ENCODE measurements at regions not wholly inside any gene's neighbourhood (a gene's known extent, or its start where the extent isn't known, plus 50 kb on each side); places are given as distances from the start of the nearest gene placed in this dataset.
A peak's percentile ranks its signal among the peaks of the same experiment; 100 is the strongest.
"Not testable (repeated sequence)": the region's sequence is repeated elsewhere in the genome, so short reads cannot be mapped to it uniquely, and the experiment has no call there.

GRCh38 chr2:201568217-201568820, 75.0 kb downstream of the TMEM237 start:
- Histone ChIP-seq H3K4me3 (ENCODE audit: low read depth, low read length) (no peak overlapping the region), H3K36me3 (ENCODE audit: insufficient read depth, low read length) (no peaks in the 10 kb centered on the region), H3K27ac (ENCODE audit: low read depth, low read length) (no peak overlapping the region), H3K4me1 (ENCODE audit: control insufficient read depth, insufficient read depth, low read length, unreplicated experiment) (no peaks in the 10 kb centered on the region), H2AFZ (ENCODE audit: low read length, unreplicated experiment) (no peak overlapping the region), H3K27me3 (ENCODE audit: insufficient read depth, low read length) (no peaks in the 10 kb centered on the region), H3K79me2 (ENCODE audit: control insufficient read depth, insufficient read depth, low read length, unreplicated experiment) (no peaks in the 10 kb centered on the region)

DNA sequence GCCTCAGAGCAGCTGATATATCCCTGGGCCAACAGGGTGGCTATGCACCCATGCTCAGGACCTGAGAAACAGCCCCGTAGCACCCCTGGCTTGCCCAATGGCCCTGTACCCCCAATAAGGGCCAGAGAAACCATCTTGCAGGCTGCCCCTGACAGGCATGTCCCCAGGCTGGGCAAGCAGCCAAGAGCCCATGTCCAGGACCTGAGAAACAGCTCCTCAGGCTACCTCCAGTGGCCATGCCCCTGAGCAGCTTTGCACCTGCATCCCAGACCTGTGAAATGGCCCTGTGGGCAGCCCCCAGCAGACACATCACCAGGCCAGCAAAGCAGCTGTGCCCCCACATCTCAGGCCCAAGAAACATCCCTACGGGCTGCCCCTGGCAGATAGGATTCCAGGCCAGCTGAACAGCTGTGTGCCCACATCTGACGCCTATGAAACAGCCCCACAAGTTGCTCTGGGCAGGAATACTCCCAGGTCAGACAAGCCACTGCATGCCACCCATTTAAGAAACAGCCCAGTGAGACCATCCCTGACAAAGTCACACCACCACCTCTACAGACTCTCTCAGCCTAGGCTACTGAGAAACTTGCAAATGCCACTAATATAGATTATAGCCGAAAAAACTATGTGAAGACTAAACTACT, 84.1 kb downstream of the TMEM237 start:
- H2AFZ ChIP-seq (ENCODE audit: low read length, unreplicated experiment) = no peak overlapping the region
- no peaks in the 10 kb centered on the region for H3K36me3 ChIP-seq (ENCODE audit: insufficient read depth, low read length)
- no peaks in the 10 kb centered on the region for H3K79me2 ChIP-seq (ENCODE audit: control insufficient read depth, insufficient read depth, low read length, unreplicated experiment)
- no peaks in the 10 kb centered on the region for H3K27me3 ChIP-seq (ENCODE audit: insufficient read depth, low read length)
- H3K27ac ChIP-seq (ENCODE audit: low read depth, low read length) = no peak overlapping the region
- H3K4me1 ChIP-seq (ENCODE audit: control insufficient read depth, insufficient read depth, low read length, unreplicated experiment) = no peaks in the 10 kb centered on the region
- H3K4me3 ChIP-seq (ENCODE audit: low read depth, low read length) = no peak overlapping the region

DNA sequence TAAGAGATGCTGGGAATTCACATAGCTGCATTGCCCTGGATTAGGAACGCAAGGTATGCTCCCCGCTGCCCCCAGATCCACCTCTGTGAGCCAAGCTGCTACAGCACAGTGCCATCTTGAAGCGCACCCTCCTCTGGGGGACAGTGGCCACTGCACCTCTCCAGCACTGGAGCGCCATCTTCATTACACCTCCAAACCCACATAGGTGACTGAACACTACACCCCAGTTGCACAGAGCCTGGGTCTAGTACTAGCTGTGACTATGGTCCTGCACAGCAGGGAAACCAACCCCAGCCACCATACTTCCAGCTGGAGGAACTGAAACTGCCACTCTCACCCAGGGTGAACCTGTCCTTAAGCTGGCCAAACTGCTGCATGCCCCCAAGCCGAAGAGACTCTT, 84.6 kb downstream of the TMEM237 start:
- H3K4me1 ChIP-seq (ENCODE audit: control insufficient read depth, insufficient read depth, low read length, unreplicated experiment) = no peaks in the 10 kb centered on the region
- no peaks in the 10 kb centered on the region for H3K79me2 ChIP-seq (ENCODE audit: control insufficient read depth, insufficient read depth, low read length, unreplicated experiment)
- no peaks in the 10 kb centered on the region for H3K27me3 ChIP-seq (ENCODE audit: insufficient read depth, low read length)
- no peak overlapping the region for H3K4me3 ChIP-seq (ENCODE audit: low read depth, low read length)
- no peaks in the 10 kb centered on the region for H3K36me3 ChIP-seq (ENCODE audit: insufficient read depth, low read length)
- H2AFZ ChIP-seq (ENCODE audit: low read length, unreplicated experiment) = no peak overlapping the region
- H3K27ac ChIP-seq (ENCODE audit: low read depth, low read length) = no peak overlapping the region

- Histone ChIP-seq H3K36me3 (ENCODE audit: insufficient read depth, low read length) (no peaks in the 10 kb centered on the region), H3K4me3 (ENCODE audit: low read depth, low read length) (no peak overlapping the region), H3K4me1 (ENCODE audit: control insufficient read depth, insufficient read depth, low read length, unreplicated experiment) (no peaks in the 10 kb centered on the region), H3K79me2 (ENCODE audit: control insufficient read depth, insufficient read depth, low read length, unreplicated experiment) (no peaks in the 10 kb centered on the region), H3K27ac (ENCODE audit: low read depth, low read length) (no peak overlapping the region), H2AFZ (ENCODE audit: low read length, unreplicated experiment) (no peak overlapping the region), H3K27me3 (ENCODE audit: insufficient read depth, low read length) (no peaks in the 10 kb centered on the region)
Measured at GRCh38 chr2:201558232-201558631, 85.1 kb downstream of the TMEM237 start.

DNA sequence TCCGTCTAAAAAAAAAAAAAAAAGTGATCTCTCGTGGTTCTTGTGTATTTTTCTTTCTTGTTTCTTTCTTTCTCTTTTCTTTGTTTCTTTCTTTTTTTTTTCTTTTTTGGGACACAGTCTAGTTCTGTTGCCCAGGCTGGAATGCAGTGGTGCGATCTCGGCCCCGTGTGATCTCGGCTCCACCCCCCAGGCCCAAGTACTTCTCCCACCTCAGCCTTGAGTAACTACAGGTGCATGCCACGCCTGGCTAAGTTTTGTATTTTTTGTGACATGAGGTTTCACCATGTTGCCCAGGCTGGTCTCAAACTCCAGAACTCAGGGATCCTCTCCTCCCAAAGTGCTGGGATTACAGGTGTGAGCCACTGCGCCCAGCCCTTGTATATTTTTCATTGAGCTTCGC, 91.4 kb downstream of the TMEM237 start:
- H3K36me3 ChIP-seq (ENCODE audit: insufficient read depth, low read length) = no peaks in the 10 kb centered on the region
- no peaks in the 10 kb centered on the region for H3K27me3 ChIP-seq (ENCODE audit: insufficient read depth, low read length)
- H2AFZ ChIP-seq (ENCODE audit: low read length, unreplicated experiment) = no peak overlapping the region
- peaks cover 2% of the 10 kb centered on the region for H3K4me1 ChIP-seq (ENCODE audit: control insufficient read depth, insufficient read depth, low read length, unreplicated experiment)
- no peak overlapping the region for H3K27ac ChIP-seq (ENCODE audit: low read depth, low read length)
- H3K4me3 ChIP-seq (ENCODE audit: low read depth, low read length) = no peak overlapping the region
- no peaks in the 10 kb centered on the region for H3K79me2 ChIP-seq (ENCODE audit: control insufficient read depth, insufficient read depth, low read length, unreplicated experiment)

DNA sequence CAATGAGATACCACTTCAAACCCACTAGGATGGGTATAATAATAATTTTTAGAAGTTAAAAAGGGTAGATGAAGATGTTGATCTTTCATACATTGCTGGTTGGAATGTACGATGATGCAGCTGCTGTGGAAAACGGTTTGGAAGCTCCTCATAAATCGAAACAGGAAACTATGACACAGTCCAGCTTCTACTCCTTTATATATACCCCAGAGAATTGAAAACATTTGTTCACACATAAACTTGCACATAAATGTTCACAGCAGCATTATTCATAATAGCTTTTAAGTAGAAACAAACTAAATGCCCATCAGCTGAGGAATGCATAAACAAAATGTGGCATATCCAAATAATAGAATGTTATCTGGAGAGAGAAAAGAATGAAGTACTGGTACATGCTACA, 95.0 kb downstream of the STRADB start:
- peak overlapping the region; percentile 61 for H3K4me3 ChIP-seq (ENCODE audit: low read depth, low read length)
- no peaks in the 10 kb centered on the region for H3K36me3 ChIP-seq (ENCODE audit: insufficient read depth, low read length)
- H2AFZ ChIP-seq (ENCODE audit: low read length, unreplicated experiment) = peak overlapping the region; percentile 82
- H3K4me1 ChIP-seq (ENCODE audit: control insufficient read depth, insufficient read depth, low read length, unreplicated experiment) = peaks cover 5% of the 10 kb centered on the region
- peak overlapping the region; percentile 27 for H3K27ac ChIP-seq (ENCODE audit: low read depth, low read length)
- no peaks in the 10 kb centered on the region for H3K27me3 ChIP-seq (ENCODE audit: insufficient read depth, low read length)
- no peaks in the 10 kb centered on the region for H3K79me2 ChIP-seq (ENCODE audit: control insufficient read depth, insufficient read depth, low read length, unreplicated experiment)

- peaks cover 5% of the 10 kb centered on the region for H3K4me1 ChIP-seq (ENCODE audit: control insufficient read depth, insufficient read depth, low read length, unreplicated experiment)
- H2AFZ ChIP-seq (ENCODE audit: low read length, unreplicated experiment) = no peak overlapping the region
- H3K36me3 ChIP-seq (ENCODE audit: insufficient read depth, low read length) = no peaks in the 10 kb centered on the region
- no peak overlapping the region for H3K27ac ChIP-seq (ENCODE audit: low read depth, low read length)
- no peak overlapping the region for H3K4me3 ChIP-seq (ENCODE audit: low read depth, low read length)
- H3K27me3 ChIP-seq (ENCODE audit: insufficient read depth, low read length) = no peaks in the 10 kb centered on the region
- H3K79me2 ChIP-seq (ENCODE audit: control insufficient read depth, insufficient read depth, low read length, unreplicated experiment) = no peaks in the 10 kb centered on the region
Measured at GRCh38 chr2:201542291-201542690, 90.8 kb downstream of the STRADB start.

GRCh38 chr2:201539271-201539670, 87.7 kb downstream of the STRADB start:
- H3K36me3 ChIP-seq (ENCODE audit: insufficient read depth, low read length); H3K27me3 ChIP-seq (ENCODE audit: insufficient read depth, low read length); H3K4me3 ChIP-seq (ENCODE audit: low read depth, low read length); H3K4me1 ChIP-seq (ENCODE audit: control insufficient read depth, insufficient read depth, low read length, unreplicated experiment); H2AFZ ChIP-seq (ENCODE audit: low read length, unreplicated experiment); H3K79me2 ChIP-seq (ENCODE audit: control insufficient read depth, insufficient read depth, low read length, unreplicated experiment); H3K27ac ChIP-seq (ENCODE audit: low read depth, low read length): not testable (repeated sequence)

- H3K27ac ChIP-seq (ENCODE audit: low read depth, low read length) = no peak overlapping the region
- H3K4me3 ChIP-seq (ENCODE audit: low read depth, low read length) = no peak overlapping the region
- H3K27me3 ChIP-seq (ENCODE audit: insufficient read depth, low read length) = no peaks in the 10 kb centered on the region
- peaks cover 8% of the 10 kb centered on the region for H3K4me1 ChIP-seq (ENCODE audit: control insufficient read depth, insufficient read depth, low read length, unreplicated experiment)
- H2AFZ ChIP-seq (ENCODE audit: low read length, unreplicated experiment) = no peak overlapping the region
- H3K36me3 ChIP-seq (ENCODE audit: insufficient read depth, low read length) = no peaks in the 10 kb centered on the region
- no peaks in the 10 kb centered on the region for H3K79me2 ChIP-seq (ENCODE audit: control insufficient read depth, insufficient read depth, low read length, unreplicated experiment)
Measured at GRCh38 chr2:201538025-201538424, 86.5 kb downstream of the STRADB start.

DNA sequence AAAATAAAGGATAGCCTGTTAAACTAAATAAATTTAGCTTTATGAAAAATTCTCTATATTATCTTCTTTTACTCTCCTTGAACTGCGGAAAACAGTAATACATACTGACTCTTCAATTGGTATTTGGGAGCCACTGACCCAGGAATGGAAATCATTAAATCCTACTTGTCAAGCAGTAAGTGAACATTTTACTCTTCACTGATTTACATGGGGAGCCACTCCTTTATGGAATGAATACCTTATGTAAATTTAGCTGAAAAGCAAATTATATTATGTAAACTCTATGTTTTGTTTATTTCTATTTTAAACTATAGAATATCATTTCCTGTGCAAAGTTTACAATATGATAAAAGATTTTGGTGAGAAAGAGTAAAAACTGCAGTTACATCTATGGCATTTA, 85.2 kb downstream of the STRADB start:
- H3K36me3 ChIP-seq (ENCODE audit: insufficient read depth, low read length) = no peaks in the 10 kb centered on the region
- no peak overlapping the region for H2AFZ ChIP-seq (ENCODE audit: low read length, unreplicated experiment)
- peaks cover 20% of the 10 kb centered on the region for H3K4me1 ChIP-seq (ENCODE audit: control insufficient read depth, insufficient read depth, low read length, unreplicated experiment)
- no peak overlapping the region for H3K27ac ChIP-seq (ENCODE audit: low read depth, low read length)
- H3K4me3 ChIP-seq (ENCODE audit: low read depth, low read length) = no peak overlapping the region
- H3K79me2 ChIP-seq (ENCODE audit: control insufficient read depth, insufficient read depth, low read length, unreplicated experiment) = no peaks in the 10 kb centered on the region
- no peaks in the 10 kb centered on the region for H3K27me3 ChIP-seq (ENCODE audit: insufficient read depth, low read length)

DNA sequence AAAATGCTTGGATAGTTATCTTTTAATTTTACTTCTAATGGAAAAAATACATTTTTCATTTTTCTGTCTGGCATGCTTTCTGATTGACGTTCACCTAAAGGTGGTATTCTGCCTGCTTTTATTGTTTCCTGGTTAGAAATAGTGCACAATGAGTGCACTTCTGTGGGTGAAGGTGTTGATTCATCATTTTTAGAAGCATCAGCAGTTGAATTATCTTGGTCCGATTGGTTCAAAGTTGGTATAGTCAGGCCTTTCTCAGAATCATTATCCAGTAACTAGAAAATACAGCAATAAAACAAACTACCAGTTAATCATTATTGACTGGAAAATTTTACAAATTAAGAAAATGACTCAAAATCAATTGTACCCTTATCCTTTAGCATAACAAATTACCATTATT, 84.5 kb downstream of the STRADB start:
- no peak overlapping the region for H3K4me3 ChIP-seq (ENCODE audit: low read depth, low read length)
- H3K36me3 ChIP-seq (ENCODE audit: insufficient read depth, low read length) = no peaks in the 10 kb centered on the region
- H3K27ac ChIP-seq (ENCODE audit: low read depth, low read length) = no peak overlapping the region
- H3K27me3 ChIP-seq (ENCODE audit: insufficient read depth, low read length) = no peaks in the 10 kb centered on the region
- no peak overlapping the region for H2AFZ ChIP-seq (ENCODE audit: low read length, unreplicated experiment)
- peaks cover 26% of the 10 kb centered on the region for H3K4me1 ChIP-seq (ENCODE audit: control insufficient read depth, insufficient read depth, low read length, unreplicated experiment)
- no peaks in the 10 kb centered on the region for H3K79me2 ChIP-seq (ENCODE audit: control insufficient read depth, insufficient read depth, low read length, unreplicated experiment)

All from ACC112 (cell line).